Activated naive CD4-positive, alpha-beta T cell treated with anti-CD3 and anti-CD28 coated beads, Interleukin-2, amount 50 U/mL, for 72 hours (primary cell): ENCODE measurements at regions not wholly inside any gene's neighbourhood (a gene's known extent, or its start where the extent isn't known, plus 50 kb on each side); places are given as distances from the start of the nearest gene placed in this dataset.

Experiments used
- ATAC-seq, 2 donors: fragments of 150-1000 bp; cut with Tn5 transposase; 2 replicates each; pipeline ENCODE4 v1.10.0; 2021; ENCODE audit warnings: mild to moderate bottlenecking in 2 of 2, moderate library complexity in 2 of 2
- DNase-seq, 2 donors: peaks; one replicate each; pipeline ENCODE4 v3.0.0; 2021 to 2022; ENCODE audit warnings: low spot score in 2 of 2
- H3K27ac Mint-ChIP-seq, 2 donors: one replicate each; pipeline ENCODE4 v1.8.0; 2022; ENCODE audit warnings: mild to moderate bottlenecking in 2 of 2, mixed read lengths in 2 of 2
- H3K36me3 Mint-ChIP-seq, 2 donors: one replicate each; pipeline ENCODE4 v1.8.0; 2022; ENCODE audit warnings: mixed read lengths in 2 of 2
- H3K9me3 Mint-ChIP-seq, 2 donors: one replicate each; pipeline ENCODE4 v1.8.0; 2022; ENCODE audit warnings: mixed read lengths in 2 of 2

- no peaks in the 10 kb centered on the region for H3K36me3 Mint-ChIP-seq
- no peak overlapping the region for H3K27ac Mint-ChIP-seq
- H3K9me3 Mint-ChIP-seq, result peaks cover 2 to 9% of the 10 kb centered on the region in 2 donors
- DNase-seq, result no peak
- no peak for ATAC-seq
These were observed 888.8 kb downstream of the QKI start for GRCh38 chr6:164303102-164303964.

- no peak overlapping the region for H3K27ac Mint-ChIP-seq
- ATAC-seq, result no peak
- no peak for DNase-seq
- no peaks in the 10 kb centered on the region for H3K36me3 Mint-ChIP-seq
- peaks cover 5 to 26% of the 10 kb centered on the region in 2 donors for H3K9me3 Mint-ChIP-seq
These were observed 881.9 kb downstream of the QKI start for GRCh38 chr6:164296411-164296810.

- Mint-ChIP-seq H3K27ac (no peak overlapping the region), H3K36me3 (no peaks in the 10 kb centered on the region), H3K9me3 (peaks cover 5 to 26% of the 10 kb centered on the region in 2 donors)
- ATAC-seq (no peak), DNase-seq (no peak)
These were observed 879.7 kb downstream of the QKI start for GRCh38 chr6:164294047-164294784.

GRCh38 chr6:164291224-164291623, 876.7 kb downstream of the QKI start:
- H3K36me3 Mint-ChIP-seq, result no peaks in the 10 kb centered on the region
- peaks cover 5 to 15% of the 10 kb centered on the region in 2 donors for H3K9me3 Mint-ChIP-seq
- ATAC-seq (no peak), DNase-seq (no peak)
- H3K27ac Mint-ChIP-seq, result no peak overlapping the region

GRCh38 chr6:164290101-164290500, 875.6 kb downstream of the QKI start:
- Mint-ChIP-seq H3K9me3 (peaks cover 0 to 10% of the 10 kb centered on the region in 2 donors), H3K27ac (no peak overlapping the region), H3K36me3 (no peaks in the 10 kb centered on the region)
- no peak for DNase-seq
- no peak for ATAC-seq

GRCh38 chr6:164286011-164286410, 871.5 kb downstream of the QKI start:
- ATAC-seq (no peak), DNase-seq (no peak)
- Mint-ChIP-seq H3K9me3 (peaks cover 0 to 3% of the 10 kb centered on the region in 2 donors), H3K36me3 (no peaks in the 10 kb centered on the region), H3K27ac (no peak overlapping the region)

GRCh38 chr6:164283574-164283973, 869.1 kb downstream of the QKI start:
- Mint-ChIP-seq H3K27ac (no peak overlapping the region), H3K36me3 (no peaks in the 10 kb centered on the region), H3K9me3 (peaks cover 3 to 5% of the 10 kb centered on the region in 2 donors)
- ATAC-seq (no peak), DNase-seq (no peak)

GRCh38 chr6:164276211-164276610, 861.7 kb downstream of the QKI start:
- ATAC-seq (no peak), DNase-seq (no peak)
- no peaks in the 10 kb centered on the region for H3K36me3 Mint-ChIP-seq
- H3K9me3 Mint-ChIP-seq, result peaks cover 12 to 16% of the 10 kb centered on the region in 2 donors
- H3K27ac Mint-ChIP-seq, result no peak overlapping the region

- H3K36me3 Mint-ChIP-seq, result no peaks in the 10 kb centered on the region
These were observed 861.3 kb downstream of the QKI start for GRCh38 chr6:164275773-164276172.

GRCh38 chr6:164274493-164274892, 860.0 kb downstream of the QKI start:
- DNase-seq (no peak), ATAC-seq (no peak)
- H3K27ac Mint-ChIP-seq, result no peak overlapping the region
- H3K9me3 Mint-ChIP-seq, result peaks cover 17 to 22% of the 10 kb centered on the region in 2 donors
- peaks cover 0 to 8% of the 10 kb centered on the region in 2 donors for H3K36me3 Mint-ChIP-seq

More at GRCh38 chr6:164275773-164276172, 861.3 kb downstream of the QKI start:
- Mint-ChIP-seq H3K27ac (no peak overlapping the region), H3K9me3 (peaks cover 12 to 16% of the 10 kb centered on the region in 2 donors)
- no peak for ATAC-seq
- DNase-seq, result no peak

- Mint-ChIP-seq H3K9me3 (peaks cover 14 to 19% of the 10 kb centered on the region in 2 donors), H3K36me3 (peaks cover 0 to 8% of the 10 kb centered on the region in 2 donors), H3K27ac (no peak overlapping the region)
- DNase-seq (no peak), ATAC-seq (no peak)
These were observed 859.0 kb downstream of the QKI start for GRCh38 chr6:164273491-164273890.

GRCh38 chr6:164266851-164267250, 852.3 kb downstream of the QKI start:
- H3K9me3 Mint-ChIP-seq, result peaks cover 6 to 9% of the 10 kb centered on the region in 2 donors

GRCh38 chr6:164262348-164262747, 847.8 kb downstream of the QKI start:
- no peak overlapping the region for H3K27ac Mint-ChIP-seq
- peaks cover 3 to 5% of the 10 kb centered on the region in 2 donors for H3K9me3 Mint-ChIP-seq
- no peak for ATAC-seq
- DNase-seq, result no peak
- no peaks in the 10 kb centered on the region for H3K36me3 Mint-ChIP-seq

More at GRCh38 chr6:164266851-164267250, 852.3 kb downstream of the QKI start:
- H3K27ac Mint-ChIP-seq, result no peak overlapping the region
- no peak for DNase-seq
- H3K36me3 Mint-ChIP-seq, result peaks cover 0 to 8% of the 10 kb centered on the region in 2 donors
- no peak for ATAC-seq

- ATAC-seq (no peak), DNase-seq (no peak)
- H3K27ac Mint-ChIP-seq, result no peak overlapping the region
- no peaks in the 10 kb centered on the region for H3K36me3 Mint-ChIP-seq
- H3K9me3 Mint-ChIP-seq, result peaks cover 6 to 10% of the 10 kb centered on the region in 2 donors
These were observed 843.9 kb downstream of the QKI start for GRCh38 chr6:164258421-164258820.

- H3K27ac Mint-ChIP-seq, result no peak overlapping the region
- ATAC-seq (no peak), DNase-seq (no peak)
- no peaks in the 10 kb centered on the region for H3K36me3 Mint-ChIP-seq
- H3K9me3 Mint-ChIP-seq, result peaks cover 7 to 11% of the 10 kb centered on the region in 2 donors
These were observed 838.4 kb downstream of the QKI start for GRCh38 chr6:164252948-164253347.

- H3K9me3 Mint-ChIP-seq, result peaks cover 7 to 8% of the 10 kb centered on the region in 2 donors
- DNase-seq, result no peak
- no peaks in the 10 kb centered on the region for H3K36me3 Mint-ChIP-seq
- no peak overlapping the region for H3K27ac Mint-ChIP-seq
- ATAC-seq, result no peak
These were observed 837.8 kb downstream of the QKI start for GRCh38 chr6:164252291-164252690.

GRCh38 chr6:164247106-164247505, 832.6 kb downstream of the QKI start:
- ATAC-seq, result no peak

More at GRCh38 chr6:164247106-164247505, 832.6 kb downstream of the QKI start:
- no peak overlapping the region for H3K27ac Mint-ChIP-seq
- DNase-seq, result no peak
- H3K36me3 Mint-ChIP-seq, result no peaks in the 10 kb centered on the region
- peaks cover 2 to 9% of the 10 kb centered on the region in 2 donors for H3K9me3 Mint-ChIP-seq
